GM12878 (cell line): ENCODE measurements at regions not wholly inside any gene's neighbourhood (a gene's known extent, or its start where the extent isn't known, plus 50 kb on each side); places are given as distances from the start of the nearest gene placed in this dataset.

ENCODE experiments used
- ATAC-seq: fragments of 200-7000 bp; cut with Tn5 transposase; 3 replicates; pipeline ENCODE4 v1.9.1; 2020; ENCODE audit warnings: mild to moderate bottlenecking, moderate library complexity
- BruUV-seq: library from RNA; stranded (reverse); fragments of 400-500 nt; replicated peaks from 2 replicates; lab custom pipeline; 2021; lab: Mats Ljungman, UMichigan
- CTCF ChIA-PET: fragments of 300-600 bp; sonication (Branson Sonifier 250); formaldehyde crosslinking; extraction: SDS; loops from one replicate; lab custom pipeline; 2021; ENCODE audit warnings: inconsistent platforms; lab: Yijun Ruan, JAX
- POLR2A ChIA-PET: fragments of 350-600 bp; formaldehyde crosslinking; extraction: SDS; loops from one replicate; lab custom pipeline; 2021; ENCODE audit warnings: inconsistent platforms; lab: Charles Lee
- RAD21 ChIA-PET: fragments of 300-600 bp; sonication (Branson Sonifier 250); formaldehyde crosslinking; loops from one replicate; lab custom pipeline; 2023; ENCODE audit warnings: antibody characterized with exemption; ENCODE audit not compliant: unreplicated experiment; lab: Charles Lee
- SMC1A ChIA-PET: fragments of 300-600 bp; sonication (Branson Sonifier 250); formaldehyde crosslinking; loops from one replicate; lab custom pipeline; 2023; ENCODE audit not compliant: unreplicated experiment, uncharacterized antibody; lab: Charles Lee
- DNase-seq: peaks from one replicate; pipeline ENCODE4 v3.0.0-alpha.2; 2011; ENCODE audit warnings: low read depth, low spot score
- FAIRE-seq: peaks from 3 replicates; lab custom pipeline; 2011; peaks lifted over from hg19 to GRCh38; lab: Jason Lieb, UNC
- H2AFZ ChIP-seq: 2 replicates; pipeline ENCODE4 v1.6.0; 2011; ENCODE audit warnings: low read depth, low read length, control low read depth; ENCODE audit not compliant: control insufficient read depth
- H3K27ac ChIP-seq: 2 replicates; pipeline ENCODE4 v1.5.1; 2011; ENCODE audit warnings: control low read depth; ENCODE audit not compliant: control insufficient read depth, insufficient read depth
- H3K27me3 ChIP-seq, 2 experiments: replicated peaks in 1 of 2; 2 replicates each; pipeline versions ENCODE4 v1.6.0 to v1.6.1; 2011; ENCODE audit warnings: low read length in 1 of 2; ENCODE audit not compliant: control insufficient read depth in 2 of 2, insufficient read depth in 2 of 2
- H3K36me3 ChIP-seq, 2 experiments: 2 replicates each; pipeline ENCODE4 v1.5.1; 2011; ENCODE audit warnings: low read length in 1 of 2; ENCODE audit not compliant: control insufficient read depth in 2 of 2, insufficient read depth in 2 of 2
- H3K4me1 ChIP-seq: 2 replicates; pipeline ENCODE4 v1.6.1; 2011; ENCODE audit warnings: mild to moderate bottlenecking, low read length, moderate library complexity, mixed read lengths; ENCODE audit not compliant: control insufficient read depth, insufficient read depth
- H3K4me2 ChIP-seq: 2 replicates; pipeline ENCODE4 v1.6.0; 2011; ENCODE audit warnings: control low read depth; ENCODE audit not compliant: control insufficient read depth, insufficient read depth
- H3K4me3 ChIP-seq: fragments of 200-600 bp; sonication (generic); 2 replicates; pipeline ENCODE4 v1.5.1; 2016
- H3K79me2 ChIP-seq: 2 replicates; pipeline ENCODE4 v1.6.0; 2011; ENCODE audit warnings: low read length; ENCODE audit not compliant: control insufficient read depth, insufficient read depth
- H3K9ac ChIP-seq: 2 replicates; pipeline ENCODE4 v1.8.0; 2011; ENCODE audit warnings: low read length, control low read depth, mixed read lengths; ENCODE audit not compliant: control insufficient read depth, insufficient read depth
- H3K9me3 ChIP-seq: replicated peaks from 3 replicates; pipeline ENCODE4 v1.5.1; 2011; ENCODE audit warnings: mild to moderate bottlenecking, low read length; ENCODE audit not compliant: control insufficient read depth, insufficient read depth
- H4K20me1 ChIP-seq: 2 replicates; pipeline ENCODE4 v1.6.0; 2011; ENCODE audit not compliant: control insufficient read depth, insufficient read depth
- ATF7 ChIP-seq: fragments of 450-650 bp; IDR thresholded peaks from 2 replicates; pipeline ENCODE4 v1.6.1; 2016; ENCODE audit warnings: low read depth, mild to moderate bottlenecking
- BCLAF1 ChIP-seq: fragments of 450-650 bp; IDR thresholded peaks from 2 replicates; pipeline ENCODE4 v1.6.1; 2017; ENCODE audit warnings: antibody characterized with exemption, mild to moderate bottlenecking, moderate library complexity
- BHLHE40 ChIP-seq, 2 experiments: fragments of 450-650 bp in 1 of 2; IDR thresholded peaks; 2 replicates each; pipeline ENCODE4 v1.6.1; 2011 to 2017; ENCODE audit warnings: low read depth in 2 of 2, borderline replicate concordance in 1 of 2, improper control_type of control experiment in 1 of 2, low read length in 1 of 2, mild to moderate bottlenecking in 1 of 2
- CBFB ChIP-seq: IDR thresholded peaks from 2 replicates; pipeline ENCODE4 v1.6.1; 2016; ENCODE audit warnings: antibody characterized with exemption, low read depth
- CHD1 ChIP-seq: IDR thresholded peaks from 2 replicates; pipeline ENCODE4 v1.6.1; 2012; ENCODE audit warnings: low read depth, low read length, improper control_type of control experiment
- E2F8 ChIP-seq: fragments of 450-650 bp; IDR thresholded peaks from 2 replicates; pipeline ENCODE4 v1.6.1; 2018; ENCODE audit warnings: mild to moderate bottlenecking, low read depth, moderate library complexity; ENCODE audit not compliant: partially characterized antibody
- EGR1 ChIP-seq, 2 experiments: IDR thresholded peaks; 1 replicate in 1 of 2; 2 replicates in 1 of 2; pipeline ENCODE4 v1.6.1; 2011 to 2012; ENCODE audit warnings: low read depth in 2 of 2, low read length in 2 of 2, borderline replicate concordance in 1 of 2, mild to moderate bottlenecking in 1 of 2, moderate library complexity in 1 of 2
- ELK1 ChIP-seq: IDR thresholded peaks from 2 replicates; pipeline ENCODE4 v1.6.1; 2012; ENCODE audit warnings: low read depth, low read length, improper control_type of control experiment
- NFYA ChIP-seq: IDR thresholded peaks from 2 replicates; pipeline ENCODE4 v1.6.1; 2011; ENCODE audit warnings: low read depth, mild to moderate bottlenecking, low read length, improper control_type of control experiment, borderline replicate concordance
- PAX8 ChIP-seq: fragments of 450-650 bp; IDR thresholded peaks from 2 replicates; pipeline ENCODE4 v1.6.1; 2017; ENCODE audit warnings: mild to moderate bottlenecking, moderate library complexity
- RCOR1 ChIP-seq: conservative IDR thresholded peaks from 2 replicates; pipeline ENCODE4 v1.6.1; 2012; ENCODE audit warnings: low read depth, low read length, improper control_type of control experiment
- RELB ChIP-seq: fragments of 450-650 bp; IDR thresholded peaks from 2 replicates; pipeline ENCODE4 v1.6.1; 2017; ENCODE audit warnings: low read depth, mild to moderate bottlenecking, moderate library complexity
- RFX5 ChIP-seq: IDR thresholded peaks from 2 replicates; pipeline ENCODE4 v1.6.1; 2011; ENCODE audit warnings: low read depth, low read length, improper control_type of control experiment
- SIN3A ChIP-seq: IDR thresholded peaks from 2 replicates; pipeline ENCODE4 v1.6.1; 2012; ENCODE audit warnings: low read depth, low read length, improper control_type of control experiment
- YY1 ChIP-seq: IDR thresholded peaks from 2 replicates; pipeline ENCODE4 v1.6.1; 2011; ENCODE audit warnings: low read depth, mild to moderate bottlenecking, low read length
- WGBS: methylation state at CpG from one replicate; pipeline ENCODE4 v1.1.6; 2016; ENCODE audit warnings: low lambda C conversion rate; ENCODE audit not compliant: insufficient replicate concordance, insufficient coverage; ENCODE audit errors: missing lambda C conversion rate; 5-methylcytosine and 5-hydroxymethylcytosine counted together
- in situ Hi-C: fragments of 300-500 bp; cut with MboI; formaldehyde crosslinking; loops from 9 replicates; pipeline ENCODE4 v1.14.3; 2018; ENCODE audit warnings: mixed read lengths
- intact Hi-C: fragments of 100-400 bp; cut with micrococcal nuclease; formaldehyde crosslinking; loops from one replicate; pipeline ENCODE4 v1.14.2; 2022; ENCODE audit not compliant: unreplicated experiment

- H3K27ac ChIP-seq, result no peak overlapping the region
- BruUV-seq, result no TSS peak
- intact Hi-C loops, result no loop called here
- DNase-seq (no peak), ATAC-seq (no peak), FAIRE-seq (no peak)
- H4K20me1 ChIP-seq, result no peaks in the 10 kb centered on the region
- H3K4me3 ChIP-seq, result no peak overlapping the region
- H3K36me3 ChIP-seq, result no peaks in the 10 kb centered on the region
- ChIA-PET RAD21 (no interaction called here), POLR2A (no interaction called here), SMC1A (interaction anchor here (0.7 to 5.2 kb wide), 11 partner anchors 8 to 275 kb away, joined by 3 to 21 read pairs (median 4); no protein-coding TSS in a partner anchor), CTCF (interaction anchor here (0.6 to 1.5 kb wide), 6 partner anchors 8 to 195 kb away, joined by 3 to 4 read pairs (median 4); no protein-coding TSS in a partner anchor)
- H3K9me3 ChIP-seq, result no peaks in the 10 kb centered on the region
- H3K79me2 ChIP-seq, result no peaks in the 10 kb centered on the region
- H3K9ac ChIP-seq, result no peak overlapping the region
- TF ChIP-seq EGR1 (IDR thresholded peaks at IDR 0.05; ENCODE audit: borderline replicate concordance in 1 of 2, low read depth in 2 of 2, low read length in 2 of 2) (no peak), CHD1 (no peak), YY1 (no peak), CBFB (no peak), BCLAF1 (no peak), PAX8 (no peak), BHLHE40 (IDR thresholded peaks at IDR 0.05; ENCODE audit: borderline replicate concordance in 1 of 2, low read depth in 2 of 2, low read length in 1 of 2) (no peak), SIN3A (no peak), RFX5 (no peak), E2F8 (no peak), RELB (no peak), NFYA (no peak), ELK1 (no peak), ATF7 (no peak), RCOR1 (no peak)
- H3K4me2 ChIP-seq, result no peak overlapping the region
- H3K4me1 ChIP-seq, result no peaks in the 10 kb centered on the region
- no peak overlapping the region for H2AFZ ChIP-seq
- H3K27me3 ChIP-seq, result no peaks in the 10 kb centered on the region
- 39% methylated on average over 3 of the region's 3 CpGs for WGBS
- in situ Hi-C loops, result no loop called here
Observed at GRCh38 chr7:121473645-121474300, 77.7 kb upstream of the FAM3C start.
